Medulla oblongata (tissue), 1 donor: ENCODE measurements at regions not wholly inside any gene's neighbourhood (a gene's known extent, or its start where the extent isn't known, plus 50 kb on each side); places are given as distances from the start of the nearest gene placed in this dataset.
"Not testable (repeated sequence)": the region's sequence is repeated elsewhere in the genome, so short reads cannot be mapped to it uniquely, and the experiment has no call there.

ENCODE experiments used
- DNase-seq: peaks from one replicate; pipeline ENCODE4 v3.0.0-alpha.2; 2015; ENCODE audit errors: extremely low spot score

GRCh38 chr5:159502116-159502515 lies 171.8 kb upstream of the IL12B start:
- not testable (repeated sequence) for DNase-seq

GRCh38 chr5:159503236-159503635 lies 172.9 kb upstream of the IL12B start:
- no peak for DNase-seq

- DNase-seq: no peak
These were observed 174.0 kb upstream of the IL12B start for GRCh38 chr5:159504106-159504856.

GRCh38 chr5:159504857-159505304 lies 174.6 kb upstream of the IL12B start:
- peak; percentile 75 for DNase-seq

GRCh38 chr5:159507055-159507454 lies 176.8 kb upstream of the IL12B start:
- no peak for DNase-seq

- DNase-seq: no peak
These were observed 177.4 kb upstream of the IL12B start for GRCh38 chr5:159507661-159508060.

- DNase-seq: no peak
These were observed 178.1 kb upstream of the IL12B start for GRCh38 chr5:159508344-159508743.

GRCh38 chr5:159509002-159509660 lies 178.8 kb upstream of the IL12B start:
- DNase-seq: no peak

- DNase-seq: no peak
These were observed 180.0 kb upstream of the IL12B start for GRCh38 chr5:159510282-159510681.

- DNase-seq: no peak
These were observed 181.3 kb upstream of the IL12B start for GRCh38 chr5:159511570-159511969.

GRCh38 chr5:159512064-159512463 lies 181.8 kb upstream of the IL12B start:
- DNase-seq: no peak

- DNase-seq: no peak
These were observed 184.0 kb upstream of the IL12B start for GRCh38 chr5:159514229-159514810.

- no peak for DNase-seq
These were observed 184.9 kb upstream of the IL12B start for GRCh38 chr5:159515197-159515596.

GRCh38 chr5:159515909-159516415 lies 185.7 kb upstream of the IL12B start:
- DNase-seq: peak; percentile 58

- DNase-seq: peak; percentile 34
These were observed 188.1 kb upstream of the IL12B start for GRCh38 chr5:159518371-159518770.

GRCh38 chr5:159519365-159519764 lies 189.1 kb upstream of the IL12B start:
- DNase-seq: no peak

- no peak for DNase-seq
These were observed 192.6 kb upstream of the IL12B start for GRCh38 chr5:159522841-159523240.

- not testable (repeated sequence) for DNase-seq
These were observed 194.0 kb upstream of the IL12B start for GRCh38 chr5:159524279-159524678.

- no peak for DNase-seq
These were observed 194.8 kb upstream of the IL12B start for GRCh38 chr5:159525117-159525516.

- no peak for DNase-seq
These were observed 197.4 kb upstream of the IL12B start for GRCh38 chr5:159527546-159528254.

- DNase-seq: no peak
These were observed 201.3 kb upstream of the IL12B start for GRCh38 chr5:159531554-159532105.

- DNase-seq: no peak
These were observed 202.9 kb upstream of the IL12B start for GRCh38 chr5:159533197-159533596.
